Bronchial epithelial cell (primary cell): ENCODE measurements at regions not wholly inside any gene's neighbourhood (a gene's known extent, or its start where the extent isn't known, plus 50 kb on each side); places are given as distances from the start of the nearest gene placed in this dataset.

Source experiments
- DNase-seq: peaks from one replicate; pipeline ENCODE4 v3.0.0-alpha.2; 2010; ENCODE audit warnings: low read depth
- FAIRE-seq: peaks from 2 replicates; lab custom pipeline; 2011; peaks lifted over from hg19 to GRCh38; lab: Jason Lieb, UNC
- H3K27me3 ChIP-seq: 2 replicates; pipeline ENCODE4 v1.5.1; 2011; ENCODE audit warnings: low read length; ENCODE audit not compliant: control insufficient read depth, insufficient read depth
- H3K36me3 ChIP-seq: 2 replicates; pipeline ENCODE4 v1.5.1; 2011; ENCODE audit warnings: low read length; ENCODE audit not compliant: control insufficient read depth, insufficient read depth
- H3K4me3 ChIP-seq: 2 replicates; pipeline ENCODE4 v1.5.1; 2011; ENCODE audit warnings: mild to moderate bottlenecking, low read depth, low read length, control low read depth
- TF ChIP-seq, protein P1 (sequence below): IDR thresholded peaks from 2 replicates; pipeline ENCODE4 v1.5.1; 2011; ENCODE audit warnings: mild to moderate bottlenecking, moderate library complexity, low read length, control low read depth, inconsistent platforms; ENCODE audit not compliant: insufficient read depth, severe bottlenecking

DNA sequence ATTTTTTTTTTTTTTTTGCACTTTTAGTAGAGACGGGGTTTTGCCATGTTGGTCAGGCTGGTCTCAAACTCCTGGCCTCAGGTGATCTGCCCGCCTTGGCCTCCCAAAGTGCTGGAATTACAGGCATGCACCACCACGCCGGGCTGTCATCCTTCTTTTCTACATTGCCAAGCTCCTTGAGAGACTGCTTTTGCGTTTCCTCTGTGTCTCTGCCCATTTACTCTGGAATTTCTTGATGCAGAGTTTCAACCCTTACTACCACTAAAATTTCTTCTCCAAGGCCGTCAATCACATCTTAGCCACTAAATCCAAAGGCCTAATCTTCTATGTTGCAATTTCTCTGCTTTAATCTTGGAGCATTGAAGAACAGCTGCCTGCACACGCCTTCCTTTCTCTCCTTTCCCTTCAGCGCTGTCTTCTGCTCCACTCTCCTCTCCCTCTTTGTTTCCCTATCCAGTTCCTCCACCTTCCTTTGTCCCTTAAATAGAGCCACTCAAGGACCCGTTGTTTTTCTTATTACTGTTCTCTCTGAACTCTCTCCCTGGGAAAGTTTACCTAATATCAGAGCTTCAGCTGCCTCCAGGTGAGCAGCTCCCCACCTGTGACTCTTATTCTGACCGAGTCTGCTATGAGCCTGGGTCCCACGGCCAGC lies 98.8 kb downstream of the SLC35B3 start:
- H3K36me3 ChIP-seq = no peaks in the 10 kb centered on the region
- DNase-seq (no peak), FAIRE-seq (no peak)
- TF ChIP-seq, protein P1, sequence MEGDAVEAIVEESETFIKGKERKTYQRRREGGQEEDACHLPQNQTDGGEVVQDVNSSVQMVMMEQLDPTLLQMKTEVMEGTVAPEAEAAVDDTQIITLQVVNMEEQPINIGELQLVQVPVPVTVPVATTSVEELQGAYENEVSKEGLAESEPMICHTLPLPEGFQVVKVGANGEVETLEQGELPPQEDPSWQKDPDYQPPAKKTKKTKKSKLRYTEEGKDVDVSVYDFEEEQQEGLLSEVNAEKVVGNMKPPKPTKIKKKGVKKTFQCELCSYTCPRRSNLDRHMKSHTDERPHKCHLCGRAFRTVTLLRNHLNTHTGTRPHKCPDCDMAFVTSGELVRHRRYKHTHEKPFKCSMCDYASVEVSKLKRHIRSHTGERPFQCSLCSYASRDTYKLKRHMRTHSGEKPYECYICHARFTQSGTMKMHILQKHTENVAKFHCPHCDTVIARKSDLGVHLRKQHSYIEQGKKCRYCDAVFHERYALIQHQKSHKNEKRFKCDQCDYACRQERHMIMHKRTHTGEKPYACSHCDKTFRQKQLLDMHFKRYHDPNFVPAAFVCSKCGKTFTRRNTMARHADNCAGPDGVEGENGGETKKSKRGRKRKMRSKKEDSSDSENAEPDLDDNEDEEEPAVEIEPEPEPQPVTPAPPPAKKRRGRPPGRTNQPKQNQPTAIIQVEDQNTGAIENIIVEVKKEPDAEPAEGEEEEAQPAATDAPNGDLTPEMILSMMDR = no peak
- H3K27me3 ChIP-seq = no peaks in the 10 kb centered on the region
- H3K4me3 ChIP-seq = no peak overlapping the region

DNA sequence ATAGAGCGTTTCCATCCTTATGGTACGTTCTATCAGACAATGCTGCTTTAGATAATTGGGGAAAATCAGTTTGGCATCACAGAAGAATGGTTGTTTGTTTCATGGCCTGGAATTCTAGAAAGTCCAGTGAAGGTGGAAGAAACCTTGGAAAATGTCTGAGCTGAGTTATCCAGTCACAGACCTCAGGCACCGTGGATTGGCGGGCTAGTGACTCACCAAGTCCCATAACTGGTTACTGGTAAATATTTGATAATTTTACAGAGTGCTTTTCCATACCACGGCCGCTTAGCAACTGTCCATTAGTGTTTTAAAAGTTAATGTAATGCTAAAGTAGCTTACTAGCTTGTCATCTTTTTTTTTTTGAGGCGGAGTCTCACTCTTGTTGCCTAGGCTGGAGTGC lies 99.4 kb downstream of the SLC35B3 start:
- H3K4me3 ChIP-seq = no peak overlapping the region
- no peaks in the 10 kb centered on the region for H3K27me3 ChIP-seq
- TF ChIP-seq, protein P1 = no peak
- FAIRE-seq (no peak), DNase-seq (no peak)
- no peaks in the 10 kb centered on the region for H3K36me3 ChIP-seq

DNA sequence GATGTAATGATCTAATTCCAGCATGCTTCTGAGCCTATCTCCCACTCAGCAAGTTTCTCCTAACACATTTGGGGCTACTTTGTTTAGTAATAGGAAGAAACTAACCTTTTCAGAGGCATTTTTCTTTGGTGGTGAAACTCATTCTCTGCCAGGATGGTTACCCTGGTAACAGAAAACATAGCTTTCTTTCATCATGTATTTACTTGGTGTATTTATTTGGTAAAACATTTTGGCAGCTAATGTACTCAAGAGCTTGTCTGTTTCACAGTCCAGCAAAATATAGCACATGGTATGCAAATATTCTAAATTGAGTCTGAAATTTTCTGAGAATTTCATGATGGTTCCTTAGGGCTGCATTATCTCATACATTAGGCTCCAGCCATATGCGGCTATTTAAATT lies 100.0 kb downstream of the SLC35B3 start:
- H3K27me3 ChIP-seq = no peaks in the 10 kb centered on the region
- DNase-seq (peak; percentile 23), FAIRE-seq (no peak)
- no peaks in the 10 kb centered on the region for H3K36me3 ChIP-seq
- no peak overlapping the region for H3K4me3 ChIP-seq
- TF ChIP-seq, protein P1 = no peak

DNA sequence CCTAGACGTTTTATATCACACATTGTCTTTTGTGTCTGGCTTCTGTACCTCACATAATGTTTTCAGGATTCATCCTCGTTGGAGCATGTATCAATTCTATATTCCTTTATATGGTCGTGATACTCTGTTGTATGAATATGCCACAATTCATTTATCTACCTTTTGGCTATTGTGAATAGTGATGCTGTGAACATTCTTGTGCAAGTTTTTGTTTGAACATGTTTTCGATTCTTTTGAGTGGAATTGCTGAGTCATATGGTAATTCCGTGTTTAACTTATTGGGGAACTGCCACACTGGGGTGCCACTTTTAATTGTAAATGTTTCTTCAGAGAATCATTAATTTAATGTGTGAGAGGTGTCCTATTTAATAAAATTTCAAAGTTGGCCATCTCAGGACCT lies 101.2 kb downstream of the SLC35B3 start:
- Histone ChIP-seq H3K36me3 (no peaks in the 10 kb centered on the region), H3K4me3 (no peak overlapping the region), H3K27me3 (no peaks in the 10 kb centered on the region)
- FAIRE-seq = no peak
- DNase-seq = peak; percentile 81
- TF ChIP-seq, protein P1 = no peak

DNA sequence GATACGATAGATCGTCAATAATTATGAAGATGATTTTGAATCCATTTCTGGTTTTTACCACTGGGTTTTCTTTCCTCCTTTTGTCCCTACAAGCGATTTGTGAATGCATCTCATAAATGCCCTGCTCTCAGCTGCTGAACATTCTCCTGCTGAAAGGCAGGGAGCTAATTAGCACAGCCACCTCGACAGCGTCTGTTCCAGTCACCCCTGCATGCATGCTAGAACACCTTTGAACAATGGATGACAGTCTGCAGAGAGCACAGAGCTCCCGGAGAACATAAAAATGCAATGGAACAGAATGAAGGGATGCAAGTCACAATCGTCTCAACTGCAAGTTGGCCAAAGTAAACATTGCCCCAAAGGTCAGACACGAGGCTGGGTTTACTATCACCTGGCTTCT lies 105.8 kb downstream of the SLC35B3 start:
- Histone ChIP-seq H3K27me3 (no peaks in the 10 kb centered on the region), H3K4me3 (no peak overlapping the region), H3K36me3 (no peaks in the 10 kb centered on the region)
- DNase-seq (no peak), FAIRE-seq (no peak)
- TF ChIP-seq, protein P1 = no peak

DNA sequence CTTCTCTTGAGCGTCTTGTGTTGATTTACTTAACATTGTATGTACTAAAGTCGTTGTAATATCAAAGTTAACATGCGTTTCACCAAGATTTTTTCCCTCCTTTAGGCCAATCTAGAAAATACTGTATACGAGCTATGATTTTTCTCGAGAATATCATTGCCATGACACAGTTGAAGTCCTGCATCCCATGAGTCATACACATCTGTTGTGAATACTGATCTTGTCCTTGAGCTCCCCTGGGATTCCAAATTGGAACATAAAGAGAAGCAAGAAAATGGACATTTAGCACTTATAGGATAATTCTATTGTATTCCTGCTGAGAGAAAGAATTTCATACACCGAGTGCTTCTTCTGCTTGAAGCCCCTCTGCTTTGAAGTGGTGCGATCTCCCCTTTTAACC lies 109.6 kb downstream of the SLC35B3 start:
- DNase-seq (no peak), FAIRE-seq (no peak)
- Histone ChIP-seq H3K27me3 (no peaks in the 10 kb centered on the region), H3K4me3 (no peak overlapping the region), H3K36me3 (no peaks in the 10 kb centered on the region)
- TF ChIP-seq, protein P1 = no peak
